Endothelial cell of hepatic sinusoid (primary cell): ENCODE measurements at regions not wholly inside any gene's neighbourhood (a gene's known extent, or its start where the extent isn't known, plus 50 kb on each side); places are given as distances from the start of the nearest gene placed in this dataset.

Experiments
- in situ Hi-C: cut with HindIII; loops from 2 replicates; pipeline ENCODE4 v1.10.0; 2017; ENCODE audit warnings: low sequenced_read_pairs

GRCh38 chr2:41621095-41621494, 426.7 kb upstream of the PKDCC start:
- in situ Hi-C loops, result no loop called here

GRCh38 chr2:41621563-41621962, 426.3 kb upstream of the PKDCC start:
- in situ Hi-C loops, result no loop called here

GRCh38 chr2:41622301-41622700, 425.5 kb upstream of the PKDCC start:
- in situ Hi-C loops, result no loop called here

GRCh38 chr2:41626936-41627335, 420.9 kb upstream of the PKDCC start:
- in situ Hi-C loops, result no loop called here

GRCh38 chr2:41634686-41635085, 413.1 kb upstream of the PKDCC start:
- in situ Hi-C loops, result no loop called here

GRCh38 chr2:41644936-41645335, 402.9 kb upstream of the PKDCC start:
- in situ Hi-C loops, result no loop called here

- in situ Hi-C loops, result no loop called here
Measured at GRCh38 chr2:41647468-41648050, 400.3 kb upstream of the PKDCC start.

- in situ Hi-C loops, result no loop called here
Measured at GRCh38 chr2:41657226-41657625, 390.6 kb upstream of the PKDCC start.

GRCh38 chr2:41659758-41660157, 388.1 kb upstream of the PKDCC start:
- in situ Hi-C loops, result no loop called here

GRCh38 chr2:41662461-41662860, 385.4 kb upstream of the PKDCC start:
- in situ Hi-C loops, result no loop called here

GRCh38 chr2:41663056-41663455, 384.8 kb upstream of the PKDCC start:
- in situ Hi-C loops, result no loop called here

- in situ Hi-C loops, result no loop called here
Measured at GRCh38 chr2:41668529-41668928, 379.3 kb upstream of the PKDCC start.

GRCh38 chr2:41678639-41679038, 369.2 kb upstream of the PKDCC start:
- in situ Hi-C loops, result no loop called here

GRCh38 chr2:41686156-41686555, 361.7 kb upstream of the PKDCC start:
- in situ Hi-C loops, result no loop called here

- in situ Hi-C loops, result no loop called here
Measured at GRCh38 chr2:41691561-41691960, 356.3 kb upstream of the PKDCC start.

GRCh38 chr2:41694536-41695049, 353.2 kb upstream of the PKDCC start:
- in situ Hi-C loops, result no loop called here

GRCh38 chr2:41695198-41696113, 352.4 kb upstream of the PKDCC start:
- in situ Hi-C loops, result no loop called here

GRCh38 chr2:41697389-41697788, 350.4 kb upstream of the PKDCC start:
- in situ Hi-C loops, result no loop called here

GRCh38 chr2:41698678-41699422, 349.0 kb upstream of the PKDCC start:
- in situ Hi-C loops, result no loop called here

- in situ Hi-C loops, result no loop called here
Measured at GRCh38 chr2:41701231-41701630, 346.6 kb upstream of the PKDCC start.

- in situ Hi-C loops, result no loop called here
Measured at GRCh38 chr2:41703123-41703522, 344.7 kb upstream of the PKDCC start.
